SK-N-SH treated with all-trans-retinoic acid at 6 μM for 48 hours (cell line): ENCODE measurements at regions not wholly inside any gene's neighbourhood (a gene's known extent, or its start where the extent isn't known, plus 50 kb on each side); places are given as distances from the start of the nearest gene placed in this dataset.

Source experiments
- ATAC-seq: fragments of 200-7000 bp; cut with Tn5 transposase; 3 replicates; pipeline ENCODE4 v1.9.1; 2020; ENCODE audit warnings: mild to moderate bottlenecking, moderate library complexity
- ARNTL ChIP-seq: fragments of 450-650 bp; formaldehyde crosslinking; IDR thresholded peaks from 2 replicates; pipeline ENCODE4 v1.5.0; 2020; ENCODE audit warnings: low read depth, mild to moderate bottlenecking, moderate library complexity, borderline replicate concordance
- CREB5 ChIP-seq: fragments of 250-450 bp; sonication (Bioruptor Pico); IDR thresholded peaks from 2 replicates; pipeline ENCODE4 v1.5.1; 2020; ENCODE audit warnings: low read depth, mild to moderate bottlenecking, moderate library complexity
- ESRRG ChIP-seq: fragments of 250-450 bp; sonication (Bioruptor Pico); IDR thresholded peaks from 2 replicates; pipeline ENCODE4 v1.6.1; 2021; ENCODE audit warnings: mild to moderate bottlenecking
- GLIS3 ChIP-seq: fragments of 250-450 bp; sonication (Bioruptor Pico); IDR thresholded peaks from 2 replicates; pipeline ENCODE4 v1.5.0; 2020; ENCODE audit warnings: mild to moderate bottlenecking, moderate library complexity
- ISL1 ChIP-seq: fragments of 250-450 bp; sonication (Bioruptor Pico); IDR thresholded peaks from 2 replicates; pipeline ENCODE4 v2.1.2; 2022; ENCODE audit warnings: mild to moderate bottlenecking, moderate library complexity
- PATZ1 ChIP-seq: fragments of 250-450 bp; sonication (Bioruptor Pico); IDR thresholded peaks from 2 replicates; pipeline ENCODE4 v1.8.0; 2020; ENCODE audit warnings: mild to moderate bottlenecking, moderate library complexity, borderline replicate concordance
- POU6F1 ChIP-seq: fragments of 250-450 bp; sonication (Bioruptor Pico); IDR thresholded peaks from 2 replicates; pipeline ENCODE4 v1.8.0; 2021; ENCODE audit warnings: low read depth, mild to moderate bottlenecking, moderate library complexity, borderline replicate concordance
- PPARA ChIP-seq: fragments of 250-450 bp; sonication (Bioruptor Pico); IDR thresholded peaks from 2 replicates; pipeline ENCODE4 v1.5.0; 2020; ENCODE audit warnings: mild to moderate bottlenecking, borderline replicate concordance
- RARB ChIP-seq: fragments of 250-450 bp; sonication (Bioruptor Pico); IDR thresholded peaks from 2 replicates; pipeline ENCODE4 v1.8.0; 2021; ENCODE audit warnings: mild to moderate bottlenecking, moderate library complexity
- SNAI2 ChIP-seq: fragments of 250-450 bp; sonication (Bioruptor Pico); IDR thresholded peaks from 2 replicates; pipeline ENCODE4 v1.5.0; 2020; ENCODE audit warnings: mild to moderate bottlenecking, moderate library complexity
- TCF4 ChIP-seq: fragments of 250-450 bp; sonication (Bioruptor Pico); IDR thresholded peaks from 2 replicates; pipeline ENCODE4 v1.8.0; 2021; ENCODE audit warnings: mild to moderate bottlenecking, moderate library complexity, borderline replicate concordance
- TOX ChIP-seq: fragments of 250-450 bp; sonication (Bioruptor Pico); IDR thresholded peaks from 2 replicates; pipeline ENCODE4 v1.8.0; 2021; ENCODE audit warnings: mild to moderate bottlenecking, moderate library complexity, borderline replicate concordance
- TSHZ2 ChIP-seq: fragments of 250-450 bp; sonication (Bioruptor Pico); IDR thresholded peaks from 2 replicates; pipeline ENCODE4 v1.5.0; 2020; ENCODE audit warnings: mild to moderate bottlenecking, moderate library complexity
- ZC3H10 ChIP-seq: fragments of 250-450 bp; sonication (Bioruptor Pico); IDR thresholded peaks from 2 replicates; pipeline ENCODE4 v1.5.1; 2021; ENCODE audit warnings: mild to moderate bottlenecking, moderate library complexity
- ZFP3 ChIP-seq: fragments of 250-450 bp; sonication (Bioruptor Pico); IDR thresholded peaks from 2 replicates; pipeline ENCODE4 v1.5.0; 2020; ENCODE audit warnings: mild to moderate bottlenecking, moderate library complexity
- ZFP30 ChIP-seq: fragments of 450-650 bp; formaldehyde crosslinking; IDR thresholded peaks from 2 replicates; pipeline ENCODE4 v1.5.0; 2022; ENCODE audit warnings: mild to moderate bottlenecking, moderate library complexity
- ZNF565 ChIP-seq: fragments of 450-650 bp; formaldehyde crosslinking; conservative IDR thresholded peaks from 2 replicates; pipeline ENCODE4 v1.5.0; 2020; ENCODE audit warnings: low read depth, mild to moderate bottlenecking, moderate library complexity
- ZNF70 ChIP-seq: fragments of 450-650 bp; formaldehyde crosslinking; IDR thresholded peaks from 2 replicates; pipeline ENCODE4 v1.5.0; 2020; ENCODE audit warnings: mild to moderate bottlenecking, moderate library complexity
- ZNF8 ChIP-seq: fragments of 450-650 bp; formaldehyde crosslinking; IDR thresholded peaks from 2 replicates; pipeline ENCODE4 v1.5.0; 2020; ENCODE audit warnings: mild to moderate bottlenecking, moderate library complexity

GRCh38 chr2:120953066-120953756 lies 217.5 kb downstream of the GLI2 start:
- TF ChIP-seq ZC3H10 (CRISPR knock-in tag), result no peak
- no peak for TF ChIP-seq ZNF70 (CRISPR knock-in tag)
- no peak for TF ChIP-seq ISL1 (CRISPR knock-in tag)
- no peak for TF ChIP-seq ARNTL
- TF ChIP-seq GLIS3 (CRISPR knock-in tag), result no peak
- no peak for ATAC-seq

GRCh38 chr2:120953843-120954584 lies 218.3 kb downstream of the GLI2 start:
- no peak for ATAC-seq
- TF ChIP-seq CREB5, result no peak
- no peak for TF ChIP-seq ARNTL

GRCh38 chr2:120954939-120955338 lies 219.3 kb downstream of the GLI2 start:
- ATAC-seq, result no peak
- no peak for TF ChIP-seq ZNF565
- no peak for TF ChIP-seq RARB
- TF ChIP-seq SNAI2 (CRISPR knock-in tag), result no peak
- TF ChIP-seq POU6F1 (CRISPR knock-in tag), result no peak
- no peak for TF ChIP-seq TOX (CRISPR knock-in tag)
- no peak for TF ChIP-seq ZNF70 (CRISPR knock-in tag)
- TF ChIP-seq PPARA (CRISPR knock-in tag), result no peak
- TF ChIP-seq ZNF8 (CRISPR knock-in tag), result no peak
- TF ChIP-seq ZC3H10 (CRISPR knock-in tag), result no peak
- no peak for TF ChIP-seq ZFP3
- TF ChIP-seq CREB5, result no peak

- TF ChIP-seq RARB, result no peak
- ATAC-seq, result no peak
Measured at GRCh38 chr2:120955427-120955826, 219.8 kb downstream of the GLI2 start.

GRCh38 chr2:120956486-120957156 lies 221.0 kb downstream of the GLI2 start:
- TF ChIP-seq ZFP30 (CRISPR knock-in tag) (no peak), ZNF8 (CRISPR knock-in tag) (no peak), GLIS3 (CRISPR knock-in tag) (no peak), ESRRG (no peak), ISL1 (CRISPR knock-in tag) (no peak), TCF4 (CRISPR knock-in tag) (no peak), POU6F1 (CRISPR knock-in tag) (no peak)
- TF ChIP-seq, all 23 proteins: peak for 0
- ATAC-seq, result no peak

GRCh38 chr2:120957905-120958304 lies 222.2 kb downstream of the GLI2 start:
- no peak for ATAC-seq
- TF ChIP-seq GLIS3 (CRISPR knock-in tag) (no peak), TSHZ2 (CRISPR knock-in tag) (no peak), PATZ1 (CRISPR knock-in tag) (no peak), ISL1 (CRISPR knock-in tag) (no peak)
